IMR-90 (cell line): ENCODE measurements at regions not wholly inside any gene's neighbourhood (a gene's known extent, or its start where the extent isn't known, plus 50 kb on each side); places are given as distances from the start of the nearest gene placed in this dataset.

Experiments
- ATAC-seq: fragments of 200-7000 bp; cut with Tn5 transposase; 2 replicates; pipeline ENCODE4 v1.9.1; 2020; ENCODE audit warnings: low read depth, mild to moderate bottlenecking, moderate library complexity
- BruUV-seq: library from RNA; stranded (reverse); fragments of 400-500 nt; replicated peaks from 2 replicates; lab custom pipeline; 2021; lab: Mats Ljungman, UMichigan
- CTCF ChIA-PET: fragments of 300-600 bp; formaldehyde crosslinking; extraction: SDS; loops from one replicate; lab custom pipeline; 2021; ENCODE audit warnings: antibody characterized with exemption; lab: Yijun Ruan, JAX
- POLR2A ChIA-PET: fragments of 300-600 bp; sonication (Branson Sonifier 250); formaldehyde crosslinking; loops from one replicate; lab custom pipeline; 2022; ENCODE audit warnings: antibody characterized with exemption; ENCODE audit not compliant: unreplicated experiment; lab: Charles Lee
- DNase-seq: peaks from one replicate; pipeline ENCODE4 v3.0.0; 2013
- H2AFZ ChIP-seq: replicated peaks from 2 replicates; pipeline ENCODE3; 2013; ENCODE audit warnings: low read length, mild to moderate bottlenecking; ENCODE audit not compliant: poor library complexity
- H2AK5ac ChIP-seq: 2 replicates; pipeline ENCODE4 v1.6.1; 2013; ENCODE audit warnings: low read depth, low read length, inconsistent platforms
- H2AK9ac ChIP-seq: replicated peaks from 2 replicates; pipeline ENCODE3; 2013; ENCODE audit warnings: mild to moderate bottlenecking, low read depth, low read length, moderate library complexity; ENCODE audit not compliant: poor library complexity
- H2BK120ac ChIP-seq: 2 replicates; pipeline ENCODE4 v1.6.1; 2013; ENCODE audit warnings: low read depth, low read length, inconsistent platforms
- H2BK15ac ChIP-seq: 3 replicates; pipeline ENCODE4 v1.6.1; 2013; ENCODE audit warnings: low read depth, low read length, inconsistent platforms
- H2BK20ac ChIP-seq: 2 replicates; pipeline ENCODE4 v1.6.1; 2013; ENCODE audit warnings: low read depth, mild to moderate bottlenecking, inconsistent platforms, low read length, moderate library complexity
- H2BK5ac ChIP-seq: 2 replicates; pipeline ENCODE4 v1.6.1; 2013; ENCODE audit warnings: mild to moderate bottlenecking, low read depth, low read length, inconsistent platforms; ENCODE audit not compliant: poor library complexity, severe bottlenecking
- H3K14ac ChIP-seq: replicated peaks from 2 replicates; pipeline ENCODE4 v1.6.1; 2013; ENCODE audit warnings: low read depth, low read length, inconsistent platforms
- H3K18ac ChIP-seq: 2 replicates; pipeline ENCODE4 v1.6.1; 2013; ENCODE audit warnings: low read depth, low read length, control low read depth
- H3K23ac ChIP-seq: 2 replicates; pipeline ENCODE4 v1.6.1; 2013; ENCODE audit warnings: low read depth, low read length, inconsistent platforms
- H3K27ac ChIP-seq: 2 replicates; pipeline ENCODE4 v1.5.1; 2013; ENCODE audit warnings: mild to moderate bottlenecking, control low read depth, low read length; ENCODE audit not compliant: insufficient read depth
- H3K27me3 ChIP-seq: 2 replicates; pipeline ENCODE4 v1.6.1; 2013; ENCODE audit warnings: low read length; ENCODE audit not compliant: control insufficient read depth, insufficient read depth
- H3K36me3 ChIP-seq: 2 replicates; pipeline ENCODE4 v1.6.1; 2013; ENCODE audit warnings: low read length, mixed read lengths; ENCODE audit not compliant: control insufficient read depth, insufficient read depth
- H3K4ac ChIP-seq: 2 replicates; pipeline ENCODE4 v1.6.1; 2013; ENCODE audit warnings: low read depth, low read length, inconsistent platforms
- H3K4me1 ChIP-seq: 2 replicates; pipeline ENCODE4 v1.6.1; 2013; ENCODE audit warnings: low read length, mixed read lengths; ENCODE audit not compliant: control insufficient read depth, insufficient read depth
- H3K4me2 ChIP-seq: 2 replicates; pipeline ENCODE4 v1.6.1; 2013; ENCODE audit warnings: low read depth, mild to moderate bottlenecking, control low read depth, low read length, moderate library complexity
- H3K4me3 ChIP-seq: 2 replicates; pipeline ENCODE4 v1.5.1; 2013; ENCODE audit warnings: low read depth, mild to moderate bottlenecking, control low read depth, low read length, moderate library complexity; ENCODE audit not compliant: insufficient read depth
- H3K56ac ChIP-seq: 2 replicates; pipeline ENCODE4 v1.6.1; 2013; ENCODE audit warnings: low read length, inconsistent platforms; ENCODE audit not compliant: insufficient read depth; ENCODE audit errors: extremely low read depth
- H3K79me1 ChIP-seq, 2 experiments: 2 replicates each; pipeline ENCODE4 v1.6.1; 2013; ENCODE audit warnings: low read length in 2 of 2, inconsistent platforms in 1 of 2, low read depth in 1 of 2
- H3K9ac ChIP-seq: 2 replicates; pipeline ENCODE4 v1.6.1; 2013; ENCODE audit warnings: low read depth, low read length, control low read depth
- H3K9me1 ChIP-seq: 2 replicates; pipeline ENCODE4 v1.6.1; 2013; ENCODE audit warnings: low read length, inconsistent platforms; ENCODE audit not compliant: insufficient read depth
- H3K9me3 ChIP-seq: 2 replicates; pipeline ENCODE4 v1.6.1; 2013; ENCODE audit warnings: low read length; ENCODE audit not compliant: control insufficient read depth, insufficient read depth
- H4K20me1 ChIP-seq: 2 replicates; pipeline ENCODE4 v1.6.1; 2013; ENCODE audit warnings: low read length, inconsistent platforms; ENCODE audit not compliant: insufficient read depth
- H4K5ac ChIP-seq: 2 replicates; pipeline ENCODE4 v1.6.1; 2013; ENCODE audit warnings: mild to moderate bottlenecking, low read depth, low read length, control low read depth
- H4K8ac ChIP-seq, 2 experiments: 2 replicates each; pipeline ENCODE4 v1.6.1; 2013; ENCODE audit warnings: low read depth in 2 of 2, low read length in 2 of 2, control low read depth in 1 of 2, inconsistent platforms in 1 of 2
- H4K91ac ChIP-seq: 2 replicates; pipeline ENCODE4 v1.6.1; 2013; ENCODE audit warnings: low read depth, low read length, inconsistent platforms; ENCODE audit not compliant: insufficient read depth
- BHLHE40 ChIP-seq: fragments of 150-350 bp; IDR thresholded peaks from 2 replicates; pipeline ENCODE4 v1.6.1; 2016; ENCODE audit warnings: mild to moderate bottlenecking, low read depth, low read length
- CEBPB ChIP-seq: IDR thresholded peaks from 2 replicates; pipeline ENCODE4 v1.6.1; 2012; ENCODE audit warnings: low read depth, low read length, improper control_type of control experiment
- CHD1 ChIP-seq: IDR thresholded peaks from 2 replicates; pipeline ENCODE4 v1.6.1; 2012; ENCODE audit warnings: low read depth, low read length, improper control_type of control experiment
- FOS ChIP-seq: fragments of 150-350 bp; IDR thresholded peaks from 2 replicates; pipeline ENCODE4 v1.6.1; 2016; ENCODE audit warnings: low read depth, low read length
- MAFK ChIP-seq: IDR thresholded peaks from 2 replicates; pipeline ENCODE4 v1.6.1; 2012; ENCODE audit warnings: low read depth, low read length, improper control_type of control experiment
- MAZ ChIP-seq: IDR thresholded peaks from 2 replicates; pipeline ENCODE4 v1.6.1; 2012; ENCODE audit warnings: low read depth, mild to moderate bottlenecking, low read length, improper control_type of control experiment, moderate library complexity, borderline replicate concordance
- MXI1 ChIP-seq: IDR thresholded peaks from 2 replicates; pipeline ENCODE4 v1.6.1; 2012; ENCODE audit warnings: low read depth, mild to moderate bottlenecking, low read length, moderate library complexity, borderline replicate concordance
- NFE2L2 ChIP-seq: fragments of 150-350 bp; IDR thresholded peaks from 2 replicates; pipeline ENCODE4 v1.6.1; 2016; ENCODE audit warnings: low read depth, mild to moderate bottlenecking, low read length
- POLR2A ChIP-seq: IDR thresholded peaks from 2 replicates; pipeline ENCODE4 v1.6.1; 2012; ENCODE audit warnings: mild to moderate bottlenecking, low read depth, low read length
- RAD21 ChIP-seq: IDR thresholded peaks from 2 replicates; pipeline ENCODE4 v1.6.1; 2012; ENCODE audit warnings: low read length, improper control_type of control experiment
- RFX5 ChIP-seq: IDR thresholded peaks from 2 replicates; pipeline ENCODE4 v1.8.0; 2012; ENCODE audit warnings: low read depth, mild to moderate bottlenecking, low read length, moderate library complexity
- SMC3 ChIP-seq: fragments of 150-350 bp; IDR thresholded peaks from 2 replicates; pipeline ENCODE4 v1.6.1; 2016; ENCODE audit warnings: low read depth, mild to moderate bottlenecking, antibody characterized with exemption, low read length, moderate library complexity
- dilution Hi-C: fragments of 300-500 bp; cut with HindIII; formaldehyde crosslinking; loops from one replicate; pipeline ENCODE4 v1.14.3; 2018; ENCODE audit warnings: low sequenced_read_pairs; ENCODE audit not compliant: unreplicated experiment
- in situ Hi-C: fragments of 300-500 bp; cut with MboI; formaldehyde crosslinking; loops from 3 replicates; pipeline ENCODE4 v1.14.3; 2019; ENCODE audit warnings: low sequenced_read_pairs, inconsistent platforms, mixed read lengths
- intact Hi-C: fragments of 100-400 bp; cut with micrococcal nuclease; formaldehyde crosslinking; loops from 2 replicates; pipeline ENCODE4 v1.10.0; 2022
- TF ChIP-seq, protein P1 (sequence below): fragments of 150-350 bp; IDR thresholded peaks from 2 replicates; pipeline ENCODE4 v1.6.1; 2016; ENCODE audit warnings: low read depth, mild to moderate bottlenecking, low read length, moderate library complexity, borderline replicate concordance
- TF ChIP-seq, protein P2 (sequence below): conservative IDR thresholded peaks from 2 replicates; pipeline ENCODE4 v1.5.1; 2012; ENCODE audit warnings: mild to moderate bottlenecking, low read depth, low read length, improper control_type of control experiment
- TF ChIP-seq, protein P3 (sequence below): fragments of 150-350 bp; IDR thresholded peaks from 2 replicates; pipeline ENCODE4 v1.6.1; 2017; ENCODE audit warnings: mild to moderate bottlenecking, antibody characterized with exemption, low read length, low read depth

DNA sequence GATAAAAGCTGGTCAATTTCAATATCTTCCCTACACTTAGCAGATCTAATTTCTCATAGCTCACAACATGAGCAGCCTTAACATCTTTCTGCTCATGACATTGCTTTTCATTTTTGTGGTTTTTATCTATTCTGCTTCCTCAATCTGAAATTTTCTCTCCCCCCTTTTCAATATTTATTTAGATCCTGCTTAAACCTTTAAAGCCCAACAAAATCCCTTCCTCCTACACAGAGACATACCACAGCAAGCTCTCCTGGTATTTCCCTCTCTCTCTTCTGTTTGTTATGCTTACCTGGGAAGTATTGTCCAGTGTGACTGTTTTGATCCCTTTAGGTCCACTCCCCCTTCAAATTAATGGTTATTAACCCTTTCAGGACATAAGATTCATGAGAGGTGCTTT lies 582.5 kb downstream of the RFPL4B start:
- Histone ChIP-seq H2AFZ (no peak overlapping the region), H3K36me3 (no peaks in the 10 kb centered on the region), H4K5ac (no peak overlapping the region), H3K9ac (no peak overlapping the region), H4K20me1 (no peaks in the 10 kb centered on the region), H2BK20ac (no peak overlapping the region; the same call in 1 of the 2 replicates), H3K56ac (no peak overlapping the region), H4K8ac (no peak overlapping the region), H3K79me1 (no peaks in the 10 kb centered on the region), H2BK120ac (no peak overlapping the region), H3K4me1 (peaks cover 4% of the 10 kb centered on the region), H3K9me1 (no peaks in the 10 kb centered on the region), H2AK5ac (no peak overlapping the region), H3K14ac (no peak overlapping the region; the same call in 1 of the 2 replicates), H2AK9ac (no peak overlapping the region), H2BK5ac (no peak overlapping the region), H3K4me2 (no peak overlapping the region), H3K27ac (no peak overlapping the region), H3K23ac (no peak overlapping the region), H3K27me3 (no peaks in the 10 kb centered on the region), H3K18ac (no peak overlapping the region; the same call in 1 of the 2 replicates), H4K91ac (no peak overlapping the region), H3K9me3 (no peaks in the 10 kb centered on the region), H2BK15ac (no peak overlapping the region), H3K4me3 (no peak overlapping the region), H3K4ac (no peak overlapping the region)
- in situ Hi-C loops = no loop called here
- dilution Hi-C loops = no loop called here
- POLR2A ChIA-PET = interaction anchor here (0.6 kb wide), 1 partner anchor 439 kb away, joined by 3 read pairs; no protein-coding TSS in a partner anchor
- DNase-seq (no peak), ATAC-seq (no peak)
- intact Hi-C loops = no loop called here
- TF ChIP-seq, protein P1, sequence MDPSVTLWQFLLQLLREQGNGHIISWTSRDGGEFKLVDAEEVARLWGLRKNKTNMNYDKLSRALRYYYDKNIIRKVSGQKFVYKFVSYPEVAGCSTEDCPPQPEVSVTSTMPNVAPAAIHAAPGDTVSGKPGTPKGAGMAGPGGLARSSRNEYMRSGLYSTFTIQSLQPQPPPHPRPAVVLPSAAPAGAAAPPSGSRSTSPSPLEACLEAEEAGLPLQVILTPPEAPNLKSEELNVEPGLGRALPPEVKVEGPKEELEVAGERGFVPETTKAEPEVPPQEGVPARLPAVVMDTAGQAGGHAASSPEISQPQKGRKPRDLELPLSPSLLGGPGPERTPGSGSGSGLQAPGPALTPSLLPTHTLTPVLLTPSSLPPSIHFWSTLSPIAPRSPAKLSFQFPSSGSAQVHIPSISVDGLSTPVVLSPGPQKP = no peak
- TF ChIP-seq MAZ (no peak), POLR2A (no peak), NFE2L2 (no peak), RAD21 (no peak), BHLHE40 (no peak), MAFK (no peak), CHD1 (no peak), RFX5 (no peak), FOS (no peak), CEBPB (no peak), SMC3 (no peak), MXI1 (no peak)
- TF ChIP-seq, protein P2, sequence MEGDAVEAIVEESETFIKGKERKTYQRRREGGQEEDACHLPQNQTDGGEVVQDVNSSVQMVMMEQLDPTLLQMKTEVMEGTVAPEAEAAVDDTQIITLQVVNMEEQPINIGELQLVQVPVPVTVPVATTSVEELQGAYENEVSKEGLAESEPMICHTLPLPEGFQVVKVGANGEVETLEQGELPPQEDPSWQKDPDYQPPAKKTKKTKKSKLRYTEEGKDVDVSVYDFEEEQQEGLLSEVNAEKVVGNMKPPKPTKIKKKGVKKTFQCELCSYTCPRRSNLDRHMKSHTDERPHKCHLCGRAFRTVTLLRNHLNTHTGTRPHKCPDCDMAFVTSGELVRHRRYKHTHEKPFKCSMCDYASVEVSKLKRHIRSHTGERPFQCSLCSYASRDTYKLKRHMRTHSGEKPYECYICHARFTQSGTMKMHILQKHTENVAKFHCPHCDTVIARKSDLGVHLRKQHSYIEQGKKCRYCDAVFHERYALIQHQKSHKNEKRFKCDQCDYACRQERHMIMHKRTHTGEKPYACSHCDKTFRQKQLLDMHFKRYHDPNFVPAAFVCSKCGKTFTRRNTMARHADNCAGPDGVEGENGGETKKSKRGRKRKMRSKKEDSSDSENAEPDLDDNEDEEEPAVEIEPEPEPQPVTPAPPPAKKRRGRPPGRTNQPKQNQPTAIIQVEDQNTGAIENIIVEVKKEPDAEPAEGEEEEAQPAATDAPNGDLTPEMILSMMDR = no peak
- TF ChIP-seq, protein P3, sequence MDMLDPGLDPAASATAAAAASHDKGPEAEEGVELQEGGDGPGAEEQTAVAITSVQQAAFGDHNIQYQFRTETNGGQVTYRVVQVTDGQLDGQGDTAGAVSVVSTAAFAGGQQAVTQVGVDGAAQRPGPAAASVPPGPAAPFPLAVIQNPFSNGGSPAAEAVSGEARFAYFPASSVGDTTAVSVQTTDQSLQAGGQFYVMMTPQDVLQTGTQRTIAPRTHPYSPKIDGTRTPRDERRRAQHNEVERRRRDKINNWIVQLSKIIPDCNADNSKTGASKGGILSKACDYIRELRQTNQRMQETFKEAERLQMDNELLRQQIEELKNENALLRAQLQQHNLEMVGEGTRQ = no peak
- no TSS peak for BruUV-seq
- CTCF ChIA-PET = no interaction called here
